ENCODE measurements at regions not wholly inside any gene's neighbourhood (a gene's known extent, or its start where the extent isn't known, plus 50 kb on each side); places are given as distances from the start of the nearest gene placed in this dataset.

- TF ChIP-seq REST (IDR thresholded peaks at IDR 0.05; ENCODE audit: insufficient read depth in 1 of 2, low read depth in 2 of 2, low read length in 1 of 2), result no peak
- no peak for TF ChIP-seq POLR2AphosphoS5 (IDR thresholded peaks at IDR 0.05; ENCODE audit: low read depth, low read length)
Observed at GRCh38 chr11:15875943-15876342, 480.4 kb downstream of the SOX6 start.

All from Panc1 (cell line).